Left renal cortex interstitium (tissue), 4 donors: ENCODE measurements at regions not wholly inside any gene's neighbourhood (a gene's known extent, or its start where the extent isn't known, plus 50 kb on each side); places are given as distances from the start of the nearest gene placed in this dataset.

Experiments used
- DNase-seq, 4 donors: peaks; one replicate each; pipeline ENCODE4 v3.0.0-alpha.2; 2013; ENCODE audit warnings: low read depth in 4 of 4, low spot score in 2 of 4, missing footprints in 1 of 4

DNA sequence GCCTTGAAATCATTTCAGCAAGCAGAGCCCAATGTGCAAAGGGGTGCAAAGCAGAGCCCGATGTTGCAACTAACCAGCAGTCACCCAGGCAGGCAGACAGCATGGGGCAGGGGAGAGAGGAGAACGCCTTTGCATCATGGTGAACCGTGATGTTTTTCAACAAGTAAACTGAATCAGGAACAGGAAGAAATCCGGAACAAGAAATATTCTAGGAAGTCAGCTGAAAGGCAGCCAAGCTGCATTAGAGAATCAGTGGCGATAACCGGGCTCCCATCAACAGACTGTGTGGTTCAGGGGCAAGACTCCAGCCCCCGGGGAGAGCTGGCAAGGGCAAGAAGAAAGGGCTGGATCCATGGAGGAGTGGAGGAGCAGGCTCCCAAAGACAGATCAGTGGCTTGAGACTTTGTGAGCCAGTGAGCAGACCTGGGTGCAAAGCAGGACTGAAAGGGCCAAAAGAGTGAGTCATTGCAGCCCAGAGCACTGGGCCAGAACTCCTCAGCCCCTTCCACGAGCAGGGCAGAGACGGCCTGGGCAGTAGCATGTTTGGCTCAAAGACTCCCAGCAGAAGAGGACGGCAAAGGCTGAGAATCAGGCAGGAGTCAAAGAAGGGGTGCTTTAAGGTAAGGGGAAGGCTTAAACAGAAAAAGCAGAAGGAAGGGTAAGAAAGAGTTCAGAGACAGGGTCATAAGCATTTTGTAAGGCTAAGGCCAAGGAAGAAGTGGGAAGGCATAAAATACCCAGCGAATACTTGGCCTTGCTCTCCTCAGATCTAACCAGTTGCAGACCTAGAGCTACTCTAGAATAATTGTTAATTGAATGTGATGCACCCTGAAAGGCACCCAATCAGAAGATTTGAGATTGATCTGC, 155.0 kb downstream of the SETD4 start:
- DNase-seq, result no peak

GRCh38 chr21:35900539-35900938, 159.8 kb downstream of the SETD4 start:
- no peak for DNase-seq

- no peak for DNase-seq
Observed at GRCh38 chr21:35896060-35896459, 164.3 kb downstream of the SETD4 start.

- DNase-seq, result no peak
Observed at GRCh38 chr21:35895598-35895997, 164.7 kb downstream of the SETD4 start.

DNA sequence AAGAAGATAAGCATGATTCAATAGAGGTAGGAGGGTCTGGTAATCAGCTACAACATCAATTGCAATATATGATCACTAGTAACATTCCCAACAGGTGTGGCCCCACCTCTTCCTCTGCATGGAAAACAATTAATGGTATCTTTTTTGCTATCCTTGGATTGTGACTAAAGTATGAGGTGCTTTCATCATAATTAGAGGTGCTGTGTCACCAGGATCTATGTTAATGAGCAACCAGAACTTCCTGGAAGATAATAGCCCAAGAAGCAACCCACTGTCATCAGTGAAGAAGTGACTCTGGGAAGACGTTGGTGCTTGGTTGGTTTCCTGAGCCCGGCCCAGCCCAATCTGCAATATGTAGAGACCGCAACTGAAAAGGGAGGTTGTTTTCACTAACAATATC, 167.2 kb downstream of the SETD4 start:
- DNase-seq, result no peak

DNA sequence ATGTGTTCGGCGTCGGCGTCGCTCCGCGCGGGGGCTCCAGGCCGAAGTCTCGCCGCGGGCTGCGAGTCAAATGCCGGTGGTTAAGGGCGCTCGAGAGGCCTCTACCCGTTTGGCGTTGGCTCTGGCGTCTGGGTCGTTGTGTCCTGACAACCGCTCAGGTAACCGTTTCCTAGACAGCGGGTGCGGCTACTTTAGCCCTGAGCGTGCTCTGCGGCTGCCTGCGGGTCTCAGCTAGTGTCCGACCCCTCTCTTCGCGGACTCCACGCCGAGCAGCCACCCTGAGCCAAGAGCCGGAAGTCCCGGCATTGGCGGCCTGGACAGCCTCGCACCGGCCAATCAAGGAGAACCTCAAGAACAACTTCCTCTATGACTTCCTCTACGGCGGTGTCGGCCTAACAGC, 173.4 kb downstream of the SETD4 start:
- DNase-seq, result no peak

DNA sequence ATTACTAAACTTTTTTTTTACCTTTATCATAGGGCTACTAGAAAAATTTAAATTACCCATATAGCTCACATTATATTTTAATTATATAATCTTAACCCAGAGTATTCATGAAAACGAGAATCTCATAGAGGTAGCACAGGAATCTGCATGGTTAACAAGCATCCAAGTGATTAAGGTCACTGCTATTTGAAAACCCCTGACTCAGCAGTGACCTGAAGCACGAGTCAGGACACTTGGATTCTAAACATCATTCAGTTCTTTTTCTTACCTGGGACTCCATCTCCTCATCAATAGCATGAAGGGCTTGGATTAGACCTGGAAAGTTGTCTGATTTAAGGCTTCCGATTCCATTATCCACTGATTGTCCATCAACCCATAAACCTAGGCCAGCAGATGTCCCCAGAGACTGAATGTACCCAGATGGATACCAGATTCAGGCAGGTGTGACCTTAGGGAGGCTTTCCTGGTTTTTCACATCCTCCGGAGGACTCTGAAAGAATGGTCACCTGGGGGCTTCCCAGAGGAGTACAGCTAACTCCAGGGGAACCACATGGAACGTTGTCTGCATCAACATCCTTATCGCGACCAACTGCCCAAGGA, 174.3 kb downstream of the SETD4 start:
- no peak for DNase-seq

GRCh38 chr21:35882791-35883240, 177.5 kb downstream of the SETD4 start:
- no peak for DNase-seq

- no peak for DNase-seq
Observed at GRCh38 chr21:35873441-35873840, 186.9 kb downstream of the SETD4 start.

- no peak for DNase-seq
Observed at GRCh38 chr21:35871906-35872305, 188.4 kb downstream of the SETD4 start.

- no peak for DNase-seq
Observed at GRCh38 chr21:35868869-35869223, 191.5 kb downstream of the SETD4 start.

DNA sequence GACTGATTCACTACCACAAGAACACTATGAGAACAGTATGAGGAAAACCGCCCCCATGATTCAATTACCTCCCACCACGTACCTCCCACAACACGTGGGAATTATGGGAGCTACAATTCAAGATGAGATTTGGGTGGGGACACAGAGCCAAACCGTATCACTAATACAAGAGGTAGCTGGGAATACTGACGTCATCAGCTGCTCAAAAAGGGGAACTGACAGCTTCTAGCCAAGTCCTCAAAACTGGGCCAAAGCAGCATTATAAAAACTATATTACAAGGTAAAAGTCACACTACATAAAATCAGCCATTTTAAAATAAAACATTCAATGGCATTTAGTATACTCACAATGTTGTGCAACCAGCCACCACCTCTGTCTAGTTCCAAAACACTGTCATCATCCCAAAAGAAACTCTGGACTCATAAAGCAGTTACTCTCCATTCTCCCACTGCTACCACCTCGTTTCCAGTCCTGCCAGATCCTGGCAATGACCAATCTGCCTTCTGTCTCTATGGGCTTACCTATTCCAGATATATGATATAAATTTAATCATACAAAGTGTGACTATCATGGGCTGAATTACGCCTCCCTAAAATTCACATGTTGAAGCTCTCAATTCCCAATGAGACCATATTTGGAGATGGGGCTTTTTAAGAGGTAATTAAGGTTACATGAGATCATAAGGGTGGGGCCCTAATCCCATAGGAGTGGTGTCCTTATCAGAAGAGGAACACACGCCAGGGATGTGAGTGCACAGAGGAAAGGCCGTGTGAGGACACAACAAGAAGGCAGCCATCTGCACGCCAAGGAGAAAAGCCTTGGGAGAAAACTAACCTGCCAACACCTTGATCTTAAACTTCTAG, 192.1 kb downstream of the SETD4 start:
- DNase-seq, result no peak

GRCh38 chr21:35864039-35864438, 196.3 kb downstream of the SETD4 start:
- no peak for DNase-seq

- no peak for DNase-seq
Observed at GRCh38 chr21:35862969-35863368, 197.4 kb downstream of the SETD4 start.

GRCh38 chr21:35861661-35862060, 198.7 kb downstream of the SETD4 start:
- DNase-seq, result no peak

- no peak for DNase-seq
Observed at GRCh38 chr21:35860189-35860869, 200.0 kb downstream of the SETD4 start.

DNA sequence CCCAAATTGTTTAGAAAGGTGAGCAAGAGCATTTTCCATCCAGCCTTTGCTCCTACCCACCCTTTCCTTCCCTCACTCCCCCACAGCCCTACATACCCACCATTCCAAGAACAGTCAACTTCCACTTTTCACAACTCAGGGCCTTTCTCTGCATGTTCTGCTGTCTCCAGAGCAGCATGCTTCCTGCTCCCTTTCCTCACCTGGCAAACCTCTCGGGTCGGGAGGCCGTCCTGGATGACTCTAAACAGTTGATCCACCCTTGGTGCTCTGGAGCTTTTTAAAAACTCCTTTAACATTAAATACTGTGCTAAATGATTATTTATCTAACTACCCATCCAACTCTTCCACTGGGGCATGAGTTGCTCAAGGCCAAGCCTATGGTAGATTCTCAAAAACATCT, 200.6 kb downstream of the SETD4 start:
- DNase-seq, result no peak

- no peak for DNase-seq
Observed at GRCh38 chr21:35857095-35857494, 203.2 kb downstream of the SETD4 start.

GRCh38 chr21:35855484-35855883, 204.8 kb downstream of the SETD4 start:
- DNase-seq, result no peak

DNA sequence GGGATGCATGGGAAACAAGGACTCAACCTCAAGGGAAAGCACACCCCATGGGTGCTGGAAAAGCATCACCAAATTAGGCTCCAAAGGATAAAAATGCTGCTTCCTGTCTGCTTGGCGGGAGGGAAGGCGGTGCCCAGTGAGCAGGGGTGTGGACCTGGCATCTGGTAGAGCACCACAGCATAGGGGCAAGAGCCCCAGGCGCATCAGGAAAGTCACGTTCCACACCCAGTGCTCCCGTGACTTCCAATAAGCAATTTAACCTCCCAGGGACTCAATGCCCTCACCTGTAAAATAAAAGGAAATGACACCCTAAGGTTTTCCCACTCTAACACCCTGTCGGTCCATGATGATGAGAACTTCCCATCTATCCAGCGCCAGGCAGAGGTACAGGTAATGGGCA, 206.0 kb downstream of the SETD4 start:
- DNase-seq, result no peak
